ENCODE measurements at regions not wholly inside any gene's neighbourhood (a gene's known extent, or its start where the extent isn't known, plus 50 kb on each side); places are given as distances from the start of the nearest gene placed in this dataset.

DNA sequence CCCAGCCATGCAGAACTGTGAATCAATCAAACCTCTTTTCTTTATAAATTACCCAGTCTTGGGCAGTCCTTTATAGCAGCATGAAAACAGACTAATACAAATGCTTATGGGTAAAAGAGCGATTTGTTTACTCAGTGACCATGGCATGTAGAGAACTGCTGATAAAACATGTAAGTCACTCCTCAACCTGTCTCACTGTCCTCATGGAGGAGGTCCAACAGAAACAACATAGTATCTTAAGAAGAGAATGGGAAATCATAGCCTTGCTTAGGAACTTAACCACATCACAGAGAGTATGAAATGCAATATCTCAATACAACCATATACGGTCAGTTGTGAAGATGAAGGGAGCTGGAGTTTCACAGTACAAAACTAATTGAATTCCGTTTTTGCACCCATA lies 1734.0 kb upstream of the RAG2 start:
- no peak for DNase-seq (ENCODE audit: extremely low spot score)
- POLR2A ChIA-PET, result no interaction called here
- TF ChIP-seq, protein P1, sequence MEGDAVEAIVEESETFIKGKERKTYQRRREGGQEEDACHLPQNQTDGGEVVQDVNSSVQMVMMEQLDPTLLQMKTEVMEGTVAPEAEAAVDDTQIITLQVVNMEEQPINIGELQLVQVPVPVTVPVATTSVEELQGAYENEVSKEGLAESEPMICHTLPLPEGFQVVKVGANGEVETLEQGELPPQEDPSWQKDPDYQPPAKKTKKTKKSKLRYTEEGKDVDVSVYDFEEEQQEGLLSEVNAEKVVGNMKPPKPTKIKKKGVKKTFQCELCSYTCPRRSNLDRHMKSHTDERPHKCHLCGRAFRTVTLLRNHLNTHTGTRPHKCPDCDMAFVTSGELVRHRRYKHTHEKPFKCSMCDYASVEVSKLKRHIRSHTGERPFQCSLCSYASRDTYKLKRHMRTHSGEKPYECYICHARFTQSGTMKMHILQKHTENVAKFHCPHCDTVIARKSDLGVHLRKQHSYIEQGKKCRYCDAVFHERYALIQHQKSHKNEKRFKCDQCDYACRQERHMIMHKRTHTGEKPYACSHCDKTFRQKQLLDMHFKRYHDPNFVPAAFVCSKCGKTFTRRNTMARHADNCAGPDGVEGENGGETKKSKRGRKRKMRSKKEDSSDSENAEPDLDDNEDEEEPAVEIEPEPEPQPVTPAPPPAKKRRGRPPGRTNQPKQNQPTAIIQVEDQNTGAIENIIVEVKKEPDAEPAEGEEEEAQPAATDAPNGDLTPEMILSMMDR (IDR thresholded peaks at IDR 0.05; ENCODE audit: control extremely low read depth, extremely low read depth, low read depth, missing control alignments), result no peak
- CTCF ChIA-PET, result no interaction called here

- TF ChIP-seq, protein P1 (IDR thresholded peaks at IDR 0.05; ENCODE audit: control extremely low read depth, extremely low read depth, low read depth, missing control alignments), result no peak
- POLR2A ChIA-PET, result no interaction called here
- CTCF ChIA-PET, result no interaction called here
- no peak for DNase-seq (ENCODE audit: extremely low spot score)
Observed at GRCh38 chr11:38330578-38330977, 1732.5 kb upstream of the RAG2 start.

DNA sequence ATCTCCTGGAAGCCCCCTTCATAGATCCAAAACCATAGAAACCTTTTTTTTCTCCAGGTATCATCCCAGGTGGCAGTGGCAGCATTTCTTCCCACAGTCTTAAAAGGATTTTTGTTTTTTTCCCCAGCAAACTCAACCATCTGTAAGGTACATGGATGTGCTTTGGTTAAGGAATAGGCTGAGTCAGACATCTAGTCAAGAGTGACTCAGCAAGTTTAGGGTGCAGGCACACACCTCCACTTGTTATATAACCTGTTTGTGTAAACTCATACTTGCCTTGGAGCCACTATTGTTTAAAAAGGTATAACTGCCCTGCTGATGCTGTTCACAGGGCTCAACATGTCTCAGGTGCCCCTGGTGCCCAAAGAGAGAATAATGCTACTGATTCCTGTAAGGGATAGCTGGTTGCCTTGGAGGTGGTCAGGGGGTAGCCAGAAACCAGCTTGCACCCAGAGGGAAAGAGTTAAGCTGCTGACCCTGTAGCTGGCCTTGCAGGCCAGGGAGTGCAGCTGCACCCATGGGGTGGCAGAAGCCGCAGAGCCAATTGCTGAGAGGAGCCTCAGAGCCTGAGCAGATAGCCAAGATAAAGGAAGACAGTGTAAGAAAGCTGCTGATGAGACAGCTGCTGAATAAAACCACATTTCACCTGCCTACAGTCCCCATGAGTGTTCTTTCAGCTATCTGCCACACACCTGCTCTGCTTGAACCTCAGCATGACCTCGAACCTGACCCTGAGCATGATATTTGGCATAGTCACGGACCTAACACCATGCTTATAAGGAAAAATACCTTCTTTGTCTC lies 1726.1 kb upstream of the RAG2 start:
- TF ChIP-seq, protein P1 (IDR thresholded peaks at IDR 0.05; ENCODE audit: control extremely low read depth, extremely low read depth, low read depth, missing control alignments), result no peak
- DNase-seq (ENCODE audit: extremely low spot score), result no peak
- CTCF ChIA-PET, result interaction anchor here (1.1 kb wide), 1 partner anchor 27 kb away, joined by 3 read pairs; no protein-coding TSS in a partner anchor
- POLR2A ChIA-PET, result no interaction called here

- DNase-seq (ENCODE audit: extremely low spot score), result no peak
- CTCF ChIA-PET, result no interaction called here
- TF ChIP-seq, protein P1 (IDR thresholded peaks at IDR 0.05; ENCODE audit: control extremely low read depth, extremely low read depth, low read depth, missing control alignments), result no peak
- POLR2A ChIA-PET, result no interaction called here
Observed at GRCh38 chr11:38315151-38315550, 1717.1 kb upstream of the RAG2 start.

- no peak for DNase-seq (ENCODE audit: extremely low spot score)
- TF ChIP-seq, protein P1 (IDR thresholded peaks at IDR 0.05; ENCODE audit: control extremely low read depth, extremely low read depth, low read depth, missing control alignments), result no peak
- CTCF ChIA-PET, result no interaction called here
- POLR2A ChIA-PET, result no interaction called here
Observed at GRCh38 chr11:38307455-38307854, 1709.4 kb upstream of the RAG2 start.

DNA sequence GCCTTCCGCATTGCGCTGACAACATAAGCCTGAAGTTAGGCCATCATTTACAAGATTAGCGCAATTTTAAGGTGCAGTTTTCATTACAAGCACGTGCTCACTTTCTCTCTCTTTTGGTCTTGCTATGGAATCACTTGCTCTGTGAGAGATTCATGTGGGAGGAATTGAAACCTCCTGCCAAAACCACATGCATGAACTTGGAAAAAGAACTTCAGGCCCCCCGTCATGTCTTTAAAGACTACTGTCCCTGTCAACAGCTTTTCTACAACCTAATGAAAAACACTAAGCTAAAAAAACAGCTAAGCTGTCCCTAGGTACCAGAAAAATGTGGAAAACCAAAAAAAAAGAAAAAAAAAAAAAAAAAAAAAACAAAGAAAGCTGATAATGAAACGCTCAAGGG lies 1707.6 kb upstream of the RAG2 start:
- DNase-seq (ENCODE audit: extremely low spot score), result no peak
- POLR2A ChIA-PET, result no interaction called here
- TF ChIP-seq, protein P1 (IDR thresholded peaks at IDR 0.05; ENCODE audit: control extremely low read depth, extremely low read depth, low read depth, missing control alignments), result no peak
- CTCF ChIA-PET, result no interaction called here

Measured in GM10248 (cell line).